Mucosa of stomach (tissue), 1 donor: ENCODE measurements at regions not wholly inside any gene's neighbourhood (a gene's known extent, or its start where the extent isn't known, plus 50 kb on each side); places are given as distances from the start of the nearest gene placed in this dataset.

Experiments
- H3K27me3 ChIP-seq: one replicate; pipeline ENCODE4 v1.7.0; 2013; ENCODE audit warnings: mild to moderate bottlenecking, low read length; ENCODE audit not compliant: control insufficient read depth, insufficient read depth
- H3K36me3 ChIP-seq: one replicate; pipeline ENCODE4 v1.7.0; 2013; ENCODE audit warnings: low read length; ENCODE audit not compliant: control insufficient read depth, insufficient read depth
- H3K4me1 ChIP-seq: one replicate; pipeline ENCODE4 v1.7.0; 2013; ENCODE audit warnings: mild to moderate bottlenecking, low read length; ENCODE audit not compliant: control insufficient read depth, insufficient read depth
- H3K4me3 ChIP-seq: one replicate; pipeline ENCODE4 v1.7.0; 2013; ENCODE audit warnings: low read length
- H3K9ac ChIP-seq: one replicate; pipeline ENCODE4 v1.7.0; 2013; ENCODE audit warnings: mild to moderate bottlenecking, low read length, moderate library complexity
- H3K9me3 ChIP-seq: one replicate; pipeline ENCODE4 v1.7.0; 2013; ENCODE audit warnings: mild to moderate bottlenecking, low read length, moderate library complexity; ENCODE audit not compliant: control insufficient read depth
- donor health status: Pancreatic carcinoma.

DNA sequence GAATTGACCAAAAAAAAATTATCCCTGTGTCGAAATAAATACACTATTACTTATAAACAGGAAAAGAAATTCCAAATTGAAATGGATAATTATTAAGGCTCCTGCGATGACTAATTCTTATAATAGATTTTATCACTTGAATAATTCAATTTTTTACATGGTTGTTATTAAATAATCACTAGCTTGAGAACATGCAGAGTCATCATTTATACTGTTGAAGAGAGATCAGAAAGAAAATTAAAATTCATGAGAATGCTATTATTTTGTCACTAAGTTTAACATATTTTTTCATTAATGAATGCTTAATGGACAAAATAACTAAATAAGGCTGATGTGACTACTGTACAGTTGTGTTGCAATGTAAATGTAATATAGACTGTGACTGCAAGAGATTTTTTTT is 1011.3 kb upstream of the C9orf72 start:
- Histone ChIP-seq H3K36me3 (no peaks in the 10 kb centered on the region), H3K27me3 (no peaks in the 10 kb centered on the region), H3K9me3 (no peaks in the 10 kb centered on the region), H3K9ac (no peak overlapping the region), H3K4me1 (no peaks in the 10 kb centered on the region), H3K4me3 (no peak overlapping the region)

DNA sequence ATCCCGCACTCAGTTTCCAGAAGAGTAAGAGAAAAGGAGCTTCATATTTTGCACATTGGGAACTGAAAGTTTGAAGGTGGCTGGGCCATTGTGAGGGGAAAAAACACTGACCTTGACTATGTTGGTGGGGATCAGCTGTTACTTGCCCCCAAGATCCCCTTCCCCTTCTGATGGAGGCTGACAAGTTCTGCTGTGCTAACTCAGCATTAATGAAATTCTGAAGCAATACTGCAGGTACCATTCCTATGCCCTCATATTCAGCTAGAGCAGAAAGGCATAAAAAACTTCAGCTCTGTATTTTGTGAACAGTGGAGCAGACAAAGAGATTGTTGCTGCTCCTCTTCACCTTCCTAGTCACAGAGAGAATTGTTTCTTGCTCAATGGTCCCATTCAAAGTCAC is 1013.8 kb upstream of the C9orf72 start:
- no peaks in the 10 kb centered on the region for H3K4me1 ChIP-seq
- no peak overlapping the region for H3K4me3 ChIP-seq
- H3K9ac ChIP-seq, result no peak overlapping the region
- H3K27me3 ChIP-seq, result no peaks in the 10 kb centered on the region
- H3K9me3 ChIP-seq, result no peaks in the 10 kb centered on the region
- H3K36me3 ChIP-seq, result no peaks in the 10 kb centered on the region

DNA sequence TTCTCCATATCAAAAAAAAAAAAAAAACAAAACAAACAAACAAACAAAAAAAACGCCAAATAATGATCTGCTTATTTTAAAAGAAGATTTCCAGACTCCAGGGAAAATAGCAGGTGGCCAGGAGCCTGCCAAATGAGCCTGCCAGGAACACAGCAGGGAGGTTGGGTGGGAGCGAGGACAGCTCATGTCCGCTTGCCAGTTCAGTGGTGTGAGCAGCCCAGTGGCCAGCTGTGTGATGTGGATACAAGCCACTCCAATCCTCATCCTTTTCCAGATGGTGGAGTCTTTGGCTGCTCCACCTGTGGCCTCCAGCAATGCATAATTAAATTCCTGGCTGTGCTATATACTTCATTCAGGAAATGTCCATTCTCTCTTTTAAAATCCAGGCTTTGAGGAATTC is 1025.1 kb upstream of the C9orf72 start:
- Histone ChIP-seq H3K36me3 (no peaks in the 10 kb centered on the region), H3K9me3 (no peaks in the 10 kb centered on the region), H3K9ac (no peak overlapping the region), H3K27me3 (no peaks in the 10 kb centered on the region), H3K4me3 (no peak overlapping the region), H3K4me1 (no peaks in the 10 kb centered on the region)

DNA sequence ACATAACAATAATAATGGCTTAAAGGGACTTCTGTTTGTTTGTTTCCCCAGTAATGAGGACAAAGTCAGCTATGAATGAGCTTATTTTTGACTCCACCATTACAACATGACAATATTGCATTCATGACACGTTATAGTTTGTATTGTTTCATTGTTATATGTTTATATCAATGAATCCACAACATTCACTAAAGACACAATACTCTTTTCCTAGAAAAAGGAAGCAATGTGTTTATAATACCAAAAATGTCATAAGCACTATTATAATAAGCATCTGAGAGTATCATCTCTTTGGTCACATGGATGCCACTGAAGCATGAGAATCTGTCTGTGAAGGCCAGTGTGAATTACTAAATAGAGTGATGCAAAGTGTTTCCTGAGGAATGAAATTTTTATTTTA is 1026.9 kb upstream of the C9orf72 start:
- H3K4me3 ChIP-seq, result no peak overlapping the region
- no peak overlapping the region for H3K9ac ChIP-seq
- H3K27me3 ChIP-seq, result no peaks in the 10 kb centered on the region
- H3K36me3 ChIP-seq, result no peaks in the 10 kb centered on the region
- H3K4me1 ChIP-seq, result no peaks in the 10 kb centered on the region
- H3K9me3 ChIP-seq, result no peaks in the 10 kb centered on the region

DNA sequence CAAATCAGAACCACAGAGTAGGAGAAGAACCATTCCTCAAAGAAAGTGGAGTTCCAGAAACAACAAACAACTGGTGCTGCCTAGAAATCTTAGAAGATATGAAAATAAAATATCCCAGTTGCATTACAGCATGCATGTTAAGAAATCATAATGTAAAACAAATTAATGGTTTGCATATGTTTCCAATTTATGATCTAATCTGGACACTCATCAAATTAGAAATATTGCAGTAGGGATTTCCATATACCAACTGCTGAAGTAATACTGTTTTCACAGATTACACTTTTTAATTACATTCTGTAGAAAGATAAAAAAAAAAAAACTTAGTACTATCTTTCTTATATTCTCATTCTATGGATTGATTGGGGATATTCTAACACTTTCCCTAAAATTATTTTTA is 1034.6 kb upstream of the C9orf72 start:
- H3K27me3 ChIP-seq, result no peaks in the 10 kb centered on the region
- no peaks in the 10 kb centered on the region for H3K4me1 ChIP-seq
- no peaks in the 10 kb centered on the region for H3K9me3 ChIP-seq
- no peak overlapping the region for H3K4me3 ChIP-seq
- H3K9ac ChIP-seq, result no peak overlapping the region
- H3K36me3 ChIP-seq, result no peaks in the 10 kb centered on the region

DNA sequence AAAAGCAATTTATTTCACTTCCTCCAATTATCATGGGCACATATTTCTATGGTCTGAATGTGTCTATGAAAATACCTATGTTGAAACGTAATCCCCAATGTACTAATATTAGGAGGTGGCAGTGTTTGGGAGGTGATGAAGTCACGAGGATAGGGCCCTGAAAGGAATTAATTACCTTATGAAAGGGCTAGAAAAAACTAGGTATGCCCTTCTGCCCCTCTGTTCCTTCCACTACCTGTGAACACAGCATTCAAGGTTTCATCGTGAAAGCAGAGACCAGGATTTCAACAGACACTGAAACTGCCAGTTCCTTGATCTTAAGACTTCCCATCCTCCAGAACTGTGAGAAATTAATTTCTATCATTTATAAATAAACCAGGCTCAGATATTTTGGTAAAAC is 1037.1 kb upstream of the C9orf72 start:
- Histone ChIP-seq H3K9me3 (no peaks in the 10 kb centered on the region), H3K36me3 (no peaks in the 10 kb centered on the region), H3K4me1 (no peaks in the 10 kb centered on the region), H3K9ac (no peak overlapping the region), H3K27me3 (no peaks in the 10 kb centered on the region), H3K4me3 (no peak overlapping the region)

DNA sequence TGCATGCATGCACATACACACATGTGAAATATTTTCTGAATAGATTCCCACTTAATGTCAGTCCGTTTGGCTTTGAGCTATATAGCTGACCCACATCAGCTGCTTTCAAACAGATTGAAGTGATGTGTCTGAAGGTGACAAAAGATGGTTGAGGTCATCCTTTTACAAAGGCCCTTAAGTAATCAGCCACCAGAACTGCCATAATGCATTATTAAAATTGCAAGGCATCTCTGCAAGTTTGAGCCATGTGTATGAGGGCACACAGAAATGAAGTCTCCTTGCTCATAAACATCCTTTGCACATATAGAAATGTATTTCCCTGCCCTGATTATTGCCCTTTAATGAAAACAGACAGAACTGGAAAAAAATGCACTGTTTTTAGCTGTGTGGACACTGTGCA is 1043.0 kb upstream of the C9orf72 start:
- H3K4me3 ChIP-seq, result no peak overlapping the region
- H3K36me3 ChIP-seq, result no peaks in the 10 kb centered on the region
- H3K9me3 ChIP-seq, result no peaks in the 10 kb centered on the region
- no peaks in the 10 kb centered on the region for H3K4me1 ChIP-seq
- no peak overlapping the region for H3K9ac ChIP-seq
- H3K27me3 ChIP-seq, result no peaks in the 10 kb centered on the region

DNA sequence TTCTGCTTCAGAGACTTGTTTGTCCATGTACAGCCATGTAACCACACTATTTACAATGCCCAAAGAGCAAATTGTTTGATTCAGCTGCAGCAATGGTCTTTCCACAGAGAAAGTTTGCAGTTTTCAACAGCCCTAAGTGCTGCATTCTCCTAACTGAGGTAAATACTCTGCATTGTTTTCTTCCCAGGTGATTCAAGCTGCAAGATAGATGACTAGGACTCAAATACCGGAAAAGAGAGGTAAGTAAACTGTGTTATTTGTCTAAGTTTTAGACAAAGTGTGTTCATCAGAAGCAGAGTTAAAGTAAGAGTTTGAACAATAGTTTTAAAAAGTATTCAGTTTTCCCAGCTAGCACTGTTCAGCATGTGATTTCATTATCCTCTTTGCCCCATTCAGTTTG is 1046.7 kb upstream of the C9orf72 start:
- H3K4me1 ChIP-seq, result no peaks in the 10 kb centered on the region
- H3K9me3 ChIP-seq, result no peaks in the 10 kb centered on the region
- H3K27me3 ChIP-seq, result no peaks in the 10 kb centered on the region
- H3K36me3 ChIP-seq, result no peaks in the 10 kb centered on the region
- H3K9ac ChIP-seq, result no peak overlapping the region
- no peak overlapping the region for H3K4me3 ChIP-seq

DNA sequence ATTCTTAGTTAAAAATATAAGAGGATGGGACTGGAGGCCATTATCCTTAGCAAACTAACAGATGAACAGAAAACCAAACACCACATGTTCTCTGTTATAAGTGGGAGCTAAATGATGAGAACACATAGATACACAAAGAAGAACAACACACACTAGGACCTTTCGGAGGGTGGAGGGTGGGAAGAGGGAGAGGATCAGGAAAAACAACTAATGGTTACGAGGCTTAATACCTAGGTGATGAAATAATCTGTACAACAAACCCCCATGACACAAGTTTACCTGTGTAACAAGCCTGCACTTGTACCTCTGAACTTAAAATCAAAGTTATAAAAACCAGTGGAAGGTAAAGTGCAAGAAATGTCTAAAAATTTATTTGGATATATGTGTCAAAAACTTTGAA is 1047.4 kb upstream of the C9orf72 start:
- H3K27me3 ChIP-seq, result no peaks in the 10 kb centered on the region
- H3K4me3 ChIP-seq, result no peak overlapping the region
- H3K4me1 ChIP-seq, result no peaks in the 10 kb centered on the region
- H3K9me3 ChIP-seq, result no peaks in the 10 kb centered on the region
- no peaks in the 10 kb centered on the region for H3K36me3 ChIP-seq
- H3K9ac ChIP-seq, result no peak overlapping the region

DNA sequence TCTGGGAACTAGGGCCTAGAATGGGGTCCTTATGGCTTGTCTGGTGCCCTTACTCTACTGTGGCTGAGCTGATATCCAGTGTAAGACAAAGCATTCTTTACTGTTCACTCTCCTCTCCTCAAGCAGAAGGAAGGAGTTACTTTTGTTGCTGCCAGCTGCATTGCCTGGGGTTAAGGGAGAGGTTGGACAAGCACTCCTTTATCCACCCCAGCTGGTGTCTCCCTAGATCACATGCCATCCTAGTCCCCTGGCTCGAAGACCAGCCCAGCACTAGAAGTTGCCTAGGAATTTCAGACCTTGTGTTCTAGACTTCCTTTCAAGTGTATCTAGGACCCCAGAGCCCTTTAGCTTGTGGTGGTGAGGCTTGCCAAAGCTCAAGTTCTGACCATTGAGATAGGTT is 1051.5 kb upstream of the C9orf72 start:
- H3K4me3 ChIP-seq, result no peak overlapping the region
- no peak overlapping the region for H3K9ac ChIP-seq
- H3K4me1 ChIP-seq, result no peaks in the 10 kb centered on the region
- no peaks in the 10 kb centered on the region for H3K36me3 ChIP-seq
- no peaks in the 10 kb centered on the region for H3K9me3 ChIP-seq
- H3K27me3 ChIP-seq, result no peaks in the 10 kb centered on the region

DNA sequence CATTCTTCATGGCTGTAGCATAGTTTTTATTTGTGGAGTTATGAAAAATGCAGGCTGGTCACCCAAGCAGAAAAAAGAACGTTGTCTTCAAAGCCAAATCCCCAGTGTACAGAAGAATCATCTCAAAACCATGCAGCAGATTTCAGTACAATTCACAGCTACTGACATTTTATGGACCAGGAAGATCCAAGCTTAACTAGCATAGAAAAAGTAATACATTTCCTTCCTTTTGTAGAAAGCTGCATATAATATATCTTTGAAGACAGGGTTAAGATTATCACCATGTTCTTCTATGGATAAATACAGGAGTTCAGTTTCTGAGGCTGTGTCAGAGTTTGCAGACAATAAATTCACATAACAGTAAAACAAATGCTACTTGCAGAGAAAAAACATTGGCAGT is 1054.8 kb upstream of the C9orf72 start:
- H3K9me3 ChIP-seq, result no peaks in the 10 kb centered on the region
- no peaks in the 10 kb centered on the region for H3K27me3 ChIP-seq
- H3K36me3 ChIP-seq, result no peaks in the 10 kb centered on the region
- H3K9ac ChIP-seq, result no peak overlapping the region
- H3K4me3 ChIP-seq, result no peak overlapping the region
- H3K4me1 ChIP-seq, result no peaks in the 10 kb centered on the region

DNA sequence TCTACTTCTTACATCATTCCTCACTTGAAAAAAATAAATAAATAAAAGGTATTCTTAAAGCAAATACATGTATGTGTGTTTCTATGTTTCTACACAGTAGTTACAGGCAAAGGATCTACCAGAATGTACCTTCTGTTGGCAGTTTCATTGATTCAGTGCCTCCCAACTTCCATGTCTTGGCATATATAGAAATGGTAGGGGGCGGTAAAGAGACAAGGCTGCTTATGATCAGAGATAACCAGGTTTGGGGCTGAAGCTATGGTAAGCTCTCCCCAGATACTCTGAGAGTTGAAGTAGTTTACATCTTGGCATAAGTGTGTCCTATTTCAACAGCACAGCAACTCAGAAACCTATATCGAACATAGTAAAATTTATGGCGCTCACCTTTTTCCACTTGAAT is 1075.4 kb upstream of the C9orf72 start:
- Histone ChIP-seq H3K36me3 (no peaks in the 10 kb centered on the region), H3K4me3 (no peak overlapping the region), H3K9ac (no peak overlapping the region), H3K27me3 (no peaks in the 10 kb centered on the region), H3K9me3 (no peaks in the 10 kb centered on the region), H3K4me1 (no peaks in the 10 kb centered on the region)

DNA sequence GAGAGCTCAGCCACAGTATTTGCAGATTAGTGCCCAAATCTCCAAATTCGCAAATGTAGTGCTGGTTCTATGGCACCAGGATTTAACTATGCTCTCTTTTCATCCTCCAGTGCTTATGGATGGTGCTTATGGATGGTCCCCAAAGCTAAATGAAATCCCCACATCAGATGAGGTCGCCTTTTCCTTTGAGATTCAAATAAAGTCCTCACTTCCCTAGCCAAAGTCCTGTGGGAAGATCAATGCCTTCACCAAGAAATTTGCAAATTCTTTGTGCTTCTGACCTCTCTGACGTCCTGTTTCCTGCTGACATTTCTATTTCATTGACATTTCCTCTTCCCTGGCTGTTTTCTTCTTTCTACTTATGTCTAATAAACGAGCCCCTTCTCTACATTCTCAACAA is 1077.0 kb upstream of the C9orf72 start:
- H3K27me3 ChIP-seq, result no peaks in the 10 kb centered on the region
- no peaks in the 10 kb centered on the region for H3K9me3 ChIP-seq
- H3K4me1 ChIP-seq, result no peaks in the 10 kb centered on the region
- no peak overlapping the region for H3K9ac ChIP-seq
- H3K4me3 ChIP-seq, result no peak overlapping the region
- H3K36me3 ChIP-seq, result no peaks in the 10 kb centered on the region
